ENCODE measurements at regions not wholly inside any gene's neighbourhood (a gene's known extent, or its start where the extent isn't known, plus 50 kb on each side); places are given as distances from the start of the nearest gene placed in this dataset.

GRCh38 chr4:96787766-96788165, 947.9 kb downstream of the PDHA2 start:
- no peak for DNase-seq (ENCODE audit: low spot score)

DNA sequence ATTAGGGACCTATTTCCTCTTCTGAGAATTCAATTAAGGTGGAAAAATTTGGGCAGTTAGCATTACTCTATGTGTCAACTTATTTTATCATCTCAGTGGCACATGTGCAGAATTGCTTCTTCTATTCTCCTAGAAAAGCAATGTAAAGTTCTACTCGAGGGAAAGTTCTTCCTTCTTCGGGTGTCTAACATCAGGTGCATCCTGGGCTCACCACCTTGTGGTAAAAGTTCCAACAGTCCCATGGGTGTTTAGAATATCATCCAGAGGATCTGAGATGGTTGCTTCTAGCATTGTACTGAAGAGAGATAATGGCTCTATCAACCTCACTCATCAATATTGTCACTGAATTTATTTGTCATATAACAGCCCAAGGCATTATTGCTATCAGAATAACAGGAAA, 969.7 kb downstream of the PDHA2 start:
- DNase-seq (ENCODE audit: low spot score): no peak

GRCh38 chr4:96827086-96827485, 987.2 kb downstream of the PDHA2 start:
- no peak for DNase-seq (ENCODE audit: low spot score)

DNA sequence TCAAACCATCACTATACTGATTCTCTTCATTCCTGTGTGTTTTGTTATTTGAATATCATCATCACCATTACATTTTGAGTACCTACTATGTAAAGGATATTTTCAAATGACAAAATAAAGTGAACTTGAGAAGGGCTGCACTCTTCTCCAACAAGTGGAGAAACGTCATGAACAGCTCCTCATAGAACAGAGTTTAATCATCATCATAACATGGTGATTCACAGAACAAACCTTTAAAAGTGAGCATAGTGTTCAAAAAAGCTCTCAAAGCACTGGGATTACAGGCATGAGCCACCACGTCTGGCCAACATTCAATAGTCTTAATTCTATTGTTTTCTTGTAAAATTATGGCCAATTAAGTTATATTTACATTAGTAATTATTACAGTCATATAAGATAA, 993.9 kb downstream of the PDHA2 start:
- no peak for DNase-seq (ENCODE audit: low spot score)

DNA sequence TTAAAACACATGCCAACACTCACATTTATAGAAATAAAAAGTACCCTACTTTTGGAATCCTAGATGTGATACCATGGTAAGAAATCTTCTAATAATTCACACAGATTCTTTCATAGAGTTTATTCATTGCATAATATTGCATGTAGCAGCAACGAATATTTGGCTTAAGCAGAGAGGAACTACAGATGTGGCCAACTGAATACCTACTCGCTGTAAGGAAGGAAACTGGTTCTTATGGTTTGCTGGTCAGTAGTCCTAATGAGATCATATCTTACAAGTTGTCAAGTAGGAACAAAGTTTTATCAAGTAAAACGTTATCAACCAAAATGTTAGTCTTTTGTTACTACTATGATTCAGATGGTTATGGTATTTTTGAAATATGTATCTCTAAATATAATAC, 996.1 kb downstream of the PDHA2 start:
- no peak for DNase-seq (ENCODE audit: low spot score)

GRCh38 chr4:96839441-96839840, 999.5 kb downstream of the PDHA2 start:
- DNase-seq (ENCODE audit: low spot score): no peak

GRCh38 chr4:96841801-96842200, 1001.9 kb downstream of the PDHA2 start:
- DNase-seq (ENCODE audit: low spot score): no peak

GRCh38 chr4:96844858-96845490, 1005.1 kb downstream of the PDHA2 start:
- no peak for DNase-seq (ENCODE audit: low spot score)

- no peak for DNase-seq (ENCODE audit: low spot score)
Observed at GRCh38 chr4:96845819-96846218, 1005.9 kb downstream of the PDHA2 start.

DNA sequence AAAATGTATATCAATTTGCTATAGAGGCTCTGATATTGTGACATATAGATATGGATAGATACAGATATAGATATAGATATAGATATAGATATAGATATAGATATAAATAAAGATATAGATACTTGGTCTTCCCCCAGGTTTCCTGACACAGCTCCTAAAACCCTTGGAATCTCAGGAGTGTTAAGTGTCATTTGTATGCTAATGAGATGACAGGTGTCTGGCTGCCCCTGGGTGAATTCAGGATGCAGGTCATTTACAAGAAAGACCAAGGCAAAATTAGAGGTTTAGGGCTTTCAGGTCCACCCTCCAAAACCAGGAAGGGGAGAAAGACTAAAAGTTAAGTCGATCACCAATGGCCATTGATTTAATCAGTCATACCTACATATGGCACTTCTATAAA, 1034.8 kb downstream of the PDHA2 start:
- DNase-seq (ENCODE audit: low spot score): no peak

GRCh38 chr4:96879527-96879926, 1039.6 kb downstream of the PDHA2 start:
- no peak for DNase-seq (ENCODE audit: low spot score)

DNA sequence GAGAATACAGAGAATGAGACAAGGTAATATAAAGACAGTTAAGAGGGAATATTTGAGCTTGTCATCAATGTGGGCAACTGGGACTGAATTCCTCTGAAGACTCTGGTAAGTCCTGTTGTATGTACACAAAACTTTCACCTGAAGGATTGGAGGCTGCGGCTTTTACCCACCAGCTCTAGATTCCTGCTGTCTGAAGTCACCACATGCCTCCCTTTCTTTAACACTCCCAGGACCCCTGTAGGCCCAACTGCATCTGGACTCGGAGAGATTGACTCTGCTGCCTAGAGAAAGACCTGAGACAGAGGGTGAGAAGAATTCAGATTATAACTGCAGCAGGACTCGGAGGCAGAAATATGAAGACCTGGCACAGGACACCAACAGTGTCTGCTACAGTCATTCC, 1048.0 kb downstream of the PDHA2 start:
- DNase-seq (ENCODE audit: low spot score): no peak

DNA sequence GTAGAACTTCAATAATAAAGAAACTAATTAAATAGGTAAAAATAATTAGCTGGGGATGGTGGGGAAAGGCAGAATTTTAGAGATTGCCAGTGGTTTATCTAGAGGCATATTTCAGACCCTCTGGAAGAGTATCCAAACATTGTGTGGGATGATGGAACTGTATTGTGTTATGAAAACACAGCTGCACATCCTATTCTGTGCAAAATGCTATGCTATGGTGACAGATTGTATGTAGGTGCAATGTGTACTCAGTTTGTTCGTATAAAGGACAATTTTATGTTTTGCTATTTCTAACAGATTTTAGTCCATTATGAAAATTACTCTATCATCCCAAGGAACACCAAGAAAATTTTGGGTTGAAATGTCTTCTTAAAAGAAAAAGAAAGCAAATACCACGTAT, 1054.7 kb downstream of the PDHA2 start:
- DNase-seq (ENCODE audit: low spot score): no peak

- DNase-seq (ENCODE audit: low spot score): no peak
Observed at GRCh38 chr4:96895826-96896225, 1055.9 kb downstream of the PDHA2 start.

- no peak for DNase-seq (ENCODE audit: low spot score)
Observed at GRCh38 chr4:96912716-96913115, 1072.8 kb downstream of the PDHA2 start.

DNA sequence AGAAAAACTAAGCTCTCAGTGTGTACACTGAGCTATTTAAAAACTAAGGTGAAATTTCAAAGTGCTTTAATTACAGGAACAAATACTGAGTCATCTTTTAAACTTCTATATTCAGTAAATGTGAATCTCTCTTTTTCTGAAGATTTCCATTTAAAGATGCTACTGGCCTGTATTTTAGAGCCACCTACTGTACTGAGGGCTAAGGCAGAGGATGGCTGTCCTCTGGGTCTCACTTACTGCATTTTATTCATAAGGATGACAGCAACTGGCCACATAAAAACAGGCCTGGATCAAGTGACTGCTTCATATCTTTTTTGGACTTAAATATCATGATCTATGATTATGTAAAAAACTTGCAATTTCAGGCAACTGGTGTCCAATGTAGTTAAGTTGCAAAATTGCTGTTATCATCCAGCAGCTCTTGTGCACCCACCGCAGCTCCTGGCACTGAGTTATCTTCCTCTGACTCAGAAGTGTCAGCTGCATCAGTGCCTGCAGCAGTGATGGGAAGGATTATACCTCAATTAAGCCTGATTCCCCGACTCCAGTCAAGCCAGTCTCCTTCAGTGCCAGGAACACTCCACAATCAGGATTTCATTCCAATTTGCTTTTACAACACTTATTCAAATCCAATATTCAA, 1073.7 kb downstream of the PDHA2 start:
- DNase-seq (ENCODE audit: low spot score): no peak

- DNase-seq (ENCODE audit: low spot score): no peak
Observed at GRCh38 chr4:96916711-96917110, 1076.8 kb downstream of the PDHA2 start.

- DNase-seq (ENCODE audit: low spot score): no peak
Observed at GRCh38 chr4:96936886-96937285, 1097.0 kb downstream of the PDHA2 start.

DNA sequence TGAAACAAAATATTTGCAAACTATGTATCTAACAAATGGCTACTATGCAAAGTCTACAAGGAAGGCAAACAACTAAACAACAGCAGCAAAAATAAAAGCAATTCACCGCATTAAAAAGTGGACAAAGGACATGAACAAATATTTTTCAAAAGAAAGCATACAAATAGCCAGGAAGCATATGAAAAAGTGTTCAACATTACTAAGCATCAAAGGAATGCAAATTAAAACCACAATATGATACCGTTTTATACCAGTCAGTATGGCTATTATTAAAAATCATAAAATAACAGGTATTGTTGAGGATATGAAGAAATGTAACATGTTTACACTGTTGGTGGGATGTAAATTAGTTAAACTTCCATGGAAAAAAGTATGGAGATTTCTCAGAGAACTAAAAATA, 1106.7 kb downstream of the PDHA2 start:
- no peak for DNase-seq (ENCODE audit: low spot score)

GRCh38 chr4:96952610-96953009, 1112.7 kb downstream of the PDHA2 start:
- no peak for DNase-seq (ENCODE audit: low spot score)

- DNase-seq (ENCODE audit: low spot score): no peak
Observed at GRCh38 chr4:96955226-96955625, 1115.3 kb downstream of the PDHA2 start.

DNA sequence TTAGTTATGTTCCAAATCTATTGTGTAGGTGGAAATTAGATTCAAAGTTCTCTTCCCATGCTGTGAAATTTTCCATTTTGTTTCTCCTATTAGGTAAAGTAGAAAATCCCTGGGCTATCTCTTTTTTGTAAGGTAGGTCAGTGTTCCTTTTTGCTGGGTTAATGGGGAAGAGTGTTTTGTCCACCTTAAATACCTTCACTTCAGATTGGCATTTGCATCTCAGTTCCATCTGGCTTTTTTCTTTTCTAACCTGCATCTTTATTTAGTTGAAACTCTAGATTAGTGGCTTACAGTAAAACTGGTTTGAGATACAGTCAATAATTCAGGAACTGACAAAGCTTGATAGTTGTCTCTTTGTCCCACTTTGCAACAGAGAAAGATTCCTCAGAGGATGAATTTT, 1115.8 kb downstream of the PDHA2 start:
- no peak for DNase-seq (ENCODE audit: low spot score)

DNA sequence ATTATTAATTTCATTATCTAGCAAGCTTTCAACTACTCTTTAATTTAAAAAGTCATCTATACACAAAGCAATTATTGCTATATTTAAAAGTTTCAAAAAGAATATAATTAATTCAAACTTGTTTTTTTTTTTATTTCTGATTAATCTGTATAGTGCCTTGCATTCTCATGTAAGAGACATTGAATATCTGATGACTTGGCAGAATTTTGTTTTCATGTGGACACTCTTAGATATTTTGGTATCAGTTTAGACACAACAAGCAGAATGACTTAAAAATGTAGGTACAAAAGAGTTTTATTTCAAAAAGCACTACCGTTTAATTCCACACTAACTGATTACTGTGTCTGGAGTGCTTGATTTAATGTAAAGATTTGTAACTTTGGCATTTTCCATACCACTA, 1129.6 kb downstream of the PDHA2 start:
- DNase-seq (ENCODE audit: low spot score): no peak

DNA sequence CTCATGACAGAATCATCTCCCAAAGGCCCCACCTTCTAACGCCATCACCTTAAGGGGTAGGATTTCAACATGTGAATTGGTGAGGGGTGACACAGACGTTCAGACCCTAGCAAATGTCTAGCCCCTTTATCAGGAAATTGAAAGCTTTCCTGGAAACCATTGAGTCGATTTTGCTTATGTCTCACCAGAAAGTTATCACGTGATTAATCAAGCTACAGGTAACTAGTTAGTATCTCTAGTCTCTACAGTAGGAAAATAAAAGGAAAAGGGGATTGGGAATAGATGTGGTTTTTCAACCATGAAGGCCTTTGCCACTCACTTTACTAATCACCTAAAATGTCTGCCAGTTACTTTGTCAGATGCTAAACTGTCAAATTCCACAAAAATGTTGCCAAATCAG, 1133.0 kb downstream of the PDHA2 start:
- DNase-seq (ENCODE audit: low spot score): no peak

Measured in HuH-7.5 (cell line).